GM06990 (cell line): ENCODE measurements at regions not wholly inside any gene's neighbourhood (a gene's known extent, or its start where the extent isn't known, plus 50 kb on each side); places are given as distances from the start of the nearest gene placed in this dataset.

Experiments
- DNase-seq: peaks from one replicate; pipeline ENCODE4 v3.0.0-alpha.2; 2011; ENCODE audit not compliant: insufficient read length; ENCODE audit errors: extremely low read depth
- H3K27me3 ChIP-seq: replicated peaks from 2 replicates; pipeline ENCODE4 v1.6.0; 2011; ENCODE audit warnings: low read length; ENCODE audit not compliant: control insufficient read depth, insufficient read depth
- H3K36me3 ChIP-seq: 2 replicates; pipeline ENCODE4 v1.5.1; 2011; ENCODE audit warnings: low read length; ENCODE audit not compliant: control insufficient read depth, insufficient read depth
- H3K4me3 ChIP-seq: replicated peaks from 2 replicates; pipeline ENCODE4 v1.5.1; 2011; ENCODE audit warnings: low read depth, mild to moderate bottlenecking, control low read depth, low read length
- CTCF ChIP-seq: IDR thresholded peaks from 2 replicates; pipeline ENCODE4 v1.5.1; 2011; ENCODE audit warnings: low read length, control low read depth, mild to moderate bottlenecking, inconsistent platforms; ENCODE audit not compliant: insufficient read depth, poor library complexity, severe bottlenecking

- Histone ChIP-seq H3K4me3 (no peak overlapping the region), H3K36me3 (no peaks in the 10 kb centered on the region), H3K27me3 (no peaks in the 10 kb centered on the region)
- no peak for TF ChIP-seq CTCF
- no peak for DNase-seq
Observed at GRCh38 chr11:96520939-96521338, 131.1 kb downstream of the JRKL start.

GRCh38 chr11:96523656-96524055 lies 133.8 kb downstream of the JRKL start:
- no peak for TF ChIP-seq CTCF
- no peak for DNase-seq
- no peak overlapping the region for H3K4me3 ChIP-seq
- no peaks in the 10 kb centered on the region for H3K36me3 ChIP-seq
- H3K27me3 ChIP-seq, result no peaks in the 10 kb centered on the region

GRCh38 chr11:96524475-96524874 lies 134.7 kb downstream of the JRKL start:
- DNase-seq, result no peak
- TF ChIP-seq CTCF, result no peak
- Histone ChIP-seq H3K27me3 (no peaks in the 10 kb centered on the region), H3K4me3 (no peak overlapping the region), H3K36me3 (no peaks in the 10 kb centered on the region)

GRCh38 chr11:96530473-96530872 lies 140.7 kb downstream of the JRKL start:
- TF ChIP-seq CTCF, result no peak
- Histone ChIP-seq H3K4me3 (no peak overlapping the region), H3K27me3 (no peaks in the 10 kb centered on the region), H3K36me3 (no peaks in the 10 kb centered on the region)
- DNase-seq, result no peak

- no peak for DNase-seq
- TF ChIP-seq CTCF, result no peak
- Histone ChIP-seq H3K36me3 (no peaks in the 10 kb centered on the region), H3K4me3 (no peak overlapping the region), H3K27me3 (no peaks in the 10 kb centered on the region)
Observed at GRCh38 chr11:96538104-96538503, 148.3 kb downstream of the JRKL start.

- no peak overlapping the region for H3K4me3 ChIP-seq
- no peaks in the 10 kb centered on the region for H3K36me3 ChIP-seq
- no peaks in the 10 kb centered on the region for H3K27me3 ChIP-seq
- TF ChIP-seq CTCF, result no peak
- no peak for DNase-seq
Observed at GRCh38 chr11:96538622-96539021, 148.8 kb downstream of the JRKL start.
